KMS-11 (cell line): ENCODE measurements at regions not wholly inside any gene's neighbourhood (a gene's known extent, or its start where the extent isn't known, plus 50 kb on each side); places are given as distances from the start of the nearest gene placed in this dataset.

ENCODE experiments used
- H2AFZ ChIP-seq: fragments of 200-600 bp; sonication (generic); 2 replicates; pipeline ENCODE4 v1.6.1; 2016; ENCODE audit warnings: antibody characterized with exemption, mixed run types, low read depth
- H3K27ac ChIP-seq: fragments of 200-600 bp; sonication (generic); 2 replicates; pipeline ENCODE4 v1.6.1; 2016; ENCODE audit warnings: mild to moderate bottlenecking, mixed run types
- H3K27me3 ChIP-seq: fragments of 200-600 bp; sonication (generic); 2 replicates; pipeline ENCODE4 v1.6.1; 2017; ENCODE audit warnings: mild to moderate bottlenecking, low read depth, mixed run types, moderate library complexity; ENCODE audit not compliant: insufficient read depth
- H3K36me3 ChIP-seq: fragments of 200-600 bp; sonication (generic); 2 replicates; pipeline ENCODE4 v1.6.1; 2017; ENCODE audit warnings: mild to moderate bottlenecking, mixed run types; ENCODE audit not compliant: insufficient read depth
- H3K4me1 ChIP-seq: fragments of 200-600 bp; sonication (generic); 2 replicates; pipeline ENCODE4 v1.6.1; 2016; ENCODE audit warnings: mild to moderate bottlenecking, low read depth, mixed run types; ENCODE audit not compliant: poor library complexity, severe bottlenecking
- H3K4me2 ChIP-seq: fragments of 200-600 bp; sonication (generic); 2 replicates; pipeline ENCODE4 v1.7.0; 2016; ENCODE audit warnings: mild to moderate bottlenecking, mixed run types
- H3K4me3 ChIP-seq: fragments of 200-600 bp; sonication (generic); IDR thresholded peaks from 2 replicates; pipeline ENCODE4 v1.6.1; 2017; ENCODE audit warnings: low read depth, low read length, mixed read lengths; ENCODE audit not compliant: insufficient read depth
- H3K79me2 ChIP-seq: fragments of 200-600 bp; sonication (generic); 2 replicates; pipeline ENCODE4 v1.6.1; 2016; ENCODE audit warnings: low read depth, mixed run types; ENCODE audit not compliant: insufficient read depth
- H3K9ac ChIP-seq: fragments of 200-600 bp; sonication (generic); 2 replicates; pipeline ENCODE4 v1.6.1; 2016; ENCODE audit warnings: mild to moderate bottlenecking, mixed run types
- H4K20me1 ChIP-seq: fragments of 200-600 bp; sonication (generic); 2 replicates; pipeline ENCODE4 v1.6.1; 2016; ENCODE audit warnings: mild to moderate bottlenecking, mixed run types; ENCODE audit not compliant: insufficient read depth
- CTCF ChIP-seq: fragments of 200-600 bp; sonication (generic); conservative IDR thresholded peaks from 2 replicates; pipeline ENCODE4 v1.6.1; 2017; ENCODE audit warnings: low read depth, mild to moderate bottlenecking, antibody characterized with exemption, low read length, moderate library complexity, mixed read lengths

GRCh38 chr14:98323836-98324235 lies 948.2 kb downstream of the BCL11B start:
- Histone ChIP-seq H3K4me2 (no peak overlapping the region), H3K9ac (no peak overlapping the region), H3K4me1 (no peaks in the 10 kb centered on the region), H2AFZ (no peak overlapping the region), H3K4me3 (no peak overlapping the region), H3K27me3 (no peaks in the 10 kb centered on the region), H3K27ac (no peak overlapping the region), H3K79me2 (no peaks in the 10 kb centered on the region), H3K36me3 (no peaks in the 10 kb centered on the region), H4K20me1 (no peaks in the 10 kb centered on the region)
- no peak for TF ChIP-seq CTCF

GRCh38 chr14:98325761-98326160 lies 946.2 kb downstream of the BCL11B start:
- H2AFZ ChIP-seq: no peak overlapping the region
- H3K4me2 ChIP-seq: no peak overlapping the region
- H3K4me1 ChIP-seq: no peaks in the 10 kb centered on the region
- H4K20me1 ChIP-seq: no peaks in the 10 kb centered on the region
- TF ChIP-seq CTCF: no peak
- H3K79me2 ChIP-seq: no peaks in the 10 kb centered on the region
- H3K9ac ChIP-seq: no peak overlapping the region
- no peak overlapping the region for H3K4me3 ChIP-seq
- H3K36me3 ChIP-seq: no peaks in the 10 kb centered on the region
- no peak overlapping the region for H3K27ac ChIP-seq
- H3K27me3 ChIP-seq: no peaks in the 10 kb centered on the region

DNA sequence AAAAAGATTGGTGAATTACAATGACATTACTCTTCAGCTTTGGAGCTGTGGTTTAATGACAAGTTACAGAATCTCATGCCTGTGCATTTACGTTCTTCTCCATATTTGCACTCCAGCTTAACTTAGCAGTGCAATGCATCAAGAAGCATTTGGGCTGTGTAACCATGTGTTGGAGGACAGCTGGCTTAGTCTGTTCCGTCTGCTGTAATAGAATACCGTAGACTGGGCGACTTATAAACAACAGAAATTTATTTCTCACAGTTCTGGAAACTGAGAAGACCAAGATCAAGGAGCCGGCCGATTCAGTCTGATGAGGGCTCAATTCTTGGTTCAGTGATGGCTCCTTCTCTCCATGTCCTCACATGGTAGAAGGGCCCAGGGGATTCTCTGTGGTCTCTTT lies 943.5 kb downstream of the BCL11B start:
- H3K4me3 ChIP-seq: no peak overlapping the region
- no peak overlapping the region for H3K9ac ChIP-seq
- H3K27ac ChIP-seq: no peak overlapping the region
- H3K4me2 ChIP-seq: no peak overlapping the region
- H3K36me3 ChIP-seq: no peaks in the 10 kb centered on the region
- H4K20me1 ChIP-seq: no peaks in the 10 kb centered on the region
- no peaks in the 10 kb centered on the region for H3K79me2 ChIP-seq
- no peak for TF ChIP-seq CTCF
- H3K4me1 ChIP-seq: no peaks in the 10 kb centered on the region
- H2AFZ ChIP-seq: no peak overlapping the region
- H3K27me3 ChIP-seq: no peaks in the 10 kb centered on the region

- no peak for TF ChIP-seq CTCF
- Histone ChIP-seq H3K4me3 (no peak overlapping the region), H2AFZ (no peak overlapping the region), H3K4me2 (no peak overlapping the region), H3K36me3 (no peaks in the 10 kb centered on the region), H3K4me1 (no peaks in the 10 kb centered on the region), H3K9ac (no peak overlapping the region), H3K27me3 (no peaks in the 10 kb centered on the region), H3K79me2 (no peaks in the 10 kb centered on the region), H3K27ac (no peak overlapping the region), H4K20me1 (no peaks in the 10 kb centered on the region)
Measured at GRCh38 chr14:98334186-98334585, 937.8 kb downstream of the BCL11B start.

- no peak overlapping the region for H2AFZ ChIP-seq
- H3K4me2 ChIP-seq: no peak overlapping the region
- H3K27ac ChIP-seq: no peak overlapping the region
- no peaks in the 10 kb centered on the region for H3K36me3 ChIP-seq
- no peaks in the 10 kb centered on the region for H4K20me1 ChIP-seq
- no peak overlapping the region for H3K9ac ChIP-seq
- no peaks in the 10 kb centered on the region for H3K27me3 ChIP-seq
- no peak overlapping the region for H3K4me3 ChIP-seq
- no peaks in the 10 kb centered on the region for H3K79me2 ChIP-seq
- no peak for TF ChIP-seq CTCF
- H3K4me1 ChIP-seq: no peaks in the 10 kb centered on the region
Measured at GRCh38 chr14:98341211-98341610, 930.8 kb downstream of the BCL11B start.
